ENCODE measurements at regions not wholly inside any gene's neighbourhood (a gene's known extent, or its start where the extent isn't known, plus 50 kb on each side); places are given as distances from the start of the nearest gene placed in this dataset.

DNA sequence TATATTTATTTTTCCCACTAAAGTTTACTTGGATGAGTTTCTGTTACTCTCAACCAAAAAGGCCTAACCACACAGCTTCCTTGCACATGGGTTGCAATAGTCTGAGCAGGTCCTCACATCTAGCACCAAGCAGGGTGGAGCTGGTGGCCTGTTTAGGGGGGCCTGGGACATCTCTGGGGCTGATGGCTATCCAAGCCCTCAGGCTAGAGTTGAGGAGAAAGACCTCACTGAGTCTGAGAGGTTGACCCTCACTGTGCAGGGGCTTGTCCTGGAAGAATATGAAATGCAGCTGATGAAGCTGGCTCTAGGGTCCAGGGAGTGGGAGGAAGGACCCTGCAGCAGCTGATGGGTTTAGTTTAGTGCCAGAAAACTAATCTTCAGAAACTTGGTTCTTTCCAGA is 217.1 kb upstream of the MVB12B start:
- no peak for TF ChIP-seq CTCF (conservative IDR thresholded peaks at IDR 0.05; ENCODE audit: low read depth, low read length)
- Histone ChIP-seq H3K79me2 (ENCODE audit: insufficient read depth, low read depth) (no peaks in the 10 kb centered on the region), H3K4me1 (ENCODE audit: low read depth, poor library complexity, severe bottlenecking) (no peaks in the 10 kb centered on the region), H3K9ac (no peak overlapping the region), H3K4me3 (IDR thresholded peaks at IDR 0.05; ENCODE audit: insufficient read depth, low read depth, low read length) (no peak overlapping the region), H3K36me3 (ENCODE audit: insufficient read depth) (no peaks in the 10 kb centered on the region), H3K27ac (no peak overlapping the region), H3K27me3 (ENCODE audit: insufficient read depth, low read depth) (no peaks in the 10 kb centered on the region; the same call in 1 of the 2 replicates), H3K4me2 (no peak overlapping the region), H4K20me1 (ENCODE audit: insufficient read depth) (no peaks in the 10 kb centered on the region), H2AFZ (ENCODE audit: low read depth) (no peak overlapping the region)

- Histone ChIP-seq H3K27ac (no peak overlapping the region), H3K4me3 (IDR thresholded peaks at IDR 0.05; ENCODE audit: insufficient read depth, low read depth, low read length) (no peak overlapping the region), H3K9ac (no peak overlapping the region), H3K4me1 (ENCODE audit: low read depth, poor library complexity, severe bottlenecking) (no peaks in the 10 kb centered on the region), H3K79me2 (ENCODE audit: insufficient read depth, low read depth) (no peaks in the 10 kb centered on the region), H4K20me1 (ENCODE audit: insufficient read depth) (no peaks in the 10 kb centered on the region), H3K4me2 (no peak overlapping the region), H2AFZ (ENCODE audit: low read depth) (no peak overlapping the region), H3K27me3 (ENCODE audit: insufficient read depth, low read depth) (no peaks in the 10 kb centered on the region; the same call in 1 of the 2 replicates), H3K36me3 (ENCODE audit: insufficient read depth) (no peaks in the 10 kb centered on the region)
- TF ChIP-seq CTCF (conservative IDR thresholded peaks at IDR 0.05; ENCODE audit: low read depth, low read length): no peak
These were observed 215.1 kb upstream of the MVB12B start for GRCh38 chr9:126111556-126111955.

DNA sequence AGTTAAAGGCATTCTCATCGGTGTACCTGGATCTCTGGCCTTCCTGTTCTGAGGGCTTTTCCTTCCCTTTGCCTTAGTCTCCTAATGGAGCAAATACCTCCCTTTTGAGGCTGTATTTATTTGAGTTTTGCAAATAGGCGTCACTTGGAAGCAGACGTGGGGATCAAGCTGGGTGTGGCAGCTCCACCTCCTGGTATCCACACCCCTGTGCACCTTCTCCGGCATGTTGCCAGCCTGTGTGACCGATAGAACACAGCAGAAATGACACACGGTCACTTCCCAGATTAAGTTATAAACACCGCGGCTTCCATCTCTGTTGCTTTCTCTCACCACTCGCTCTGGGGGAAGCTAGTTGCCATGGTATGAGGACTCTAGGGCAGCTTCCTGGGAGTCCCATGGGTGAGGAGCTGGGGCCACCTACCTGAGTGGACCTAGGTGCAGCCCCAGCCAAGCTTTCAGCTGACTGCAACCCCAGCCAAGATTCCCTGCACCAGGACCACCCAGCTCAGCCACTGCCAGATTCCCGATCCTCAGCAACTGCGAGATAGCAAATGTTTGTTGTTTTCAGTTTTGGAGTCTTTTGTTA is 214.4 kb upstream of the MVB12B start:
- Histone ChIP-seq H3K27me3 (ENCODE audit: insufficient read depth, low read depth) (no peaks in the 10 kb centered on the region; the same call in 1 of the 2 replicates), H3K27ac (no peak overlapping the region), H3K79me2 (ENCODE audit: insufficient read depth, low read depth) (no peaks in the 10 kb centered on the region), H3K36me3 (ENCODE audit: insufficient read depth) (no peaks in the 10 kb centered on the region), H3K4me1 (ENCODE audit: low read depth, poor library complexity, severe bottlenecking) (no peaks in the 10 kb centered on the region), H4K20me1 (ENCODE audit: insufficient read depth) (no peaks in the 10 kb centered on the region), H2AFZ (ENCODE audit: low read depth) (no peak overlapping the region), H3K9ac (no peak overlapping the region), H3K4me2 (no peak overlapping the region), H3K4me3 (IDR thresholded peaks at IDR 0.05; ENCODE audit: insufficient read depth, low read depth, low read length) (no peak overlapping the region)
- no peak for TF ChIP-seq CTCF (conservative IDR thresholded peaks at IDR 0.05; ENCODE audit: low read depth, low read length)

- Histone ChIP-seq H3K4me2 (no peak overlapping the region), H3K9ac (no peak overlapping the region), H3K27ac (no peak overlapping the region), H3K36me3 (ENCODE audit: insufficient read depth) (no peaks in the 10 kb centered on the region), H3K4me1 (ENCODE audit: low read depth, poor library complexity, severe bottlenecking) (no peaks in the 10 kb centered on the region), H4K20me1 (ENCODE audit: insufficient read depth) (no peaks in the 10 kb centered on the region), H3K4me3 (IDR thresholded peaks at IDR 0.05; ENCODE audit: insufficient read depth, low read depth, low read length) (no peak overlapping the region), H2AFZ (ENCODE audit: low read depth) (no peak overlapping the region), H3K27me3 (ENCODE audit: insufficient read depth, low read depth) (no peaks in the 10 kb centered on the region), H3K79me2 (ENCODE audit: insufficient read depth, low read depth) (no peaks in the 10 kb centered on the region)
- no peak for TF ChIP-seq CTCF (conservative IDR thresholded peaks at IDR 0.05; ENCODE audit: low read depth, low read length)
These were observed 213.5 kb upstream of the MVB12B start for GRCh38 chr9:126113176-126113575.
